ENCODE measurements at regions not wholly inside any gene's neighbourhood (a gene's known extent, or its start where the extent isn't known, plus 50 kb on each side); places are given as distances from the start of the nearest gene placed in this dataset.

- no peak for DNase-seq (ENCODE audit: low read depth)
Observed at GRCh38 chr5:54645882-54646355, 128.4 kb downstream of the SNX18 start.

- DNase-seq (ENCODE audit: low read depth) = no peak
Observed at GRCh38 chr5:54644226-54644625, 126.7 kb downstream of the SNX18 start.

GRCh38 chr5:54643685-54644106 lies 126.1 kb downstream of the SNX18 start:
- peak; percentile 75 for DNase-seq (ENCODE audit: low read depth)

- DNase-seq (ENCODE audit: low read depth) = no peak
Observed at GRCh38 chr5:54639621-54640020, 122.1 kb downstream of the SNX18 start.

- DNase-seq (ENCODE audit: low read depth) = no peak
Observed at GRCh38 chr5:54638106-54638505, 120.5 kb downstream of the SNX18 start.

- no peak for DNase-seq (ENCODE audit: low read depth)
Observed at GRCh38 chr5:54637654-54638053, 120.1 kb downstream of the SNX18 start.

- no peak for DNase-seq (ENCODE audit: low read depth)
Observed at GRCh38 chr5:54634089-54634488, 116.5 kb downstream of the SNX18 start.

GRCh38 chr5:54632131-54632701 lies 114.7 kb downstream of the SNX18 start:
- no peak for DNase-seq (ENCODE audit: low read depth)

- DNase-seq (ENCODE audit: low read depth) = no peak
Observed at GRCh38 chr5:54630738-54631359, 113.3 kb downstream of the SNX18 start.

- no peak for DNase-seq (ENCODE audit: low read depth)
Observed at GRCh38 chr5:54629115-54629514, 111.6 kb downstream of the SNX18 start.

GRCh38 chr5:54628050-54628449 lies 110.5 kb downstream of the SNX18 start:
- DNase-seq (ENCODE audit: low read depth) = no peak

GRCh38 chr5:54626407-54626806 lies 108.8 kb downstream of the SNX18 start:
- no peak for DNase-seq (ENCODE audit: low read depth)

GRCh38 chr5:54624805-54625568 lies 107.4 kb downstream of the SNX18 start:
- no peak for DNase-seq (ENCODE audit: low read depth)

- DNase-seq (ENCODE audit: low read depth) = no peak
Observed at GRCh38 chr5:54621709-54622108, 104.2 kb downstream of the SNX18 start.

GRCh38 chr5:54621048-54621447 lies 103.5 kb downstream of the SNX18 start:
- DNase-seq (ENCODE audit: low read depth) = no peak

GRCh38 chr5:54620141-54620933 lies 102.8 kb downstream of the SNX18 start:
- DNase-seq (ENCODE audit: low read depth) = no peak

GRCh38 chr5:54619731-54620130 lies 102.2 kb downstream of the SNX18 start:
- DNase-seq (ENCODE audit: low read depth) = no peak

- DNase-seq (ENCODE audit: low read depth) = no peak
Observed at GRCh38 chr5:54616518-54617220, 99.1 kb downstream of the SNX18 start.

GRCh38 chr5:54616031-54616430 lies 98.5 kb downstream of the SNX18 start:
- DNase-seq (ENCODE audit: low read depth) = peak; percentile 55

GRCh38 chr5:54615381-54615780 lies 97.8 kb downstream of the SNX18 start:
- no peak for DNase-seq (ENCODE audit: low read depth)

- no peak for DNase-seq (ENCODE audit: low read depth)
Observed at GRCh38 chr5:54612711-54613110, 95.2 kb downstream of the SNX18 start.
